HPDE6-E6E7 (cell line): ENCODE measurements at regions not wholly inside any gene's neighbourhood (a gene's known extent, or its start where the extent isn't known, plus 50 kb on each side); places are given as distances from the start of the nearest gene placed in this dataset.

ENCODE experiments used
- DNase-seq: peaks from one replicate; pipeline ENCODE4 v3.0.0; 2011; ENCODE audit warnings: missing footprints; ENCODE audit errors: extremely low spot score

- DNase-seq: no peak
These were observed 70.5 kb upstream of the WIPF1 start for GRCh38 chr2:174668075-174668474.

- no peak for DNase-seq
These were observed 69.8 kb upstream of the WIPF1 start for GRCh38 chr2:174667250-174667860.

DNA sequence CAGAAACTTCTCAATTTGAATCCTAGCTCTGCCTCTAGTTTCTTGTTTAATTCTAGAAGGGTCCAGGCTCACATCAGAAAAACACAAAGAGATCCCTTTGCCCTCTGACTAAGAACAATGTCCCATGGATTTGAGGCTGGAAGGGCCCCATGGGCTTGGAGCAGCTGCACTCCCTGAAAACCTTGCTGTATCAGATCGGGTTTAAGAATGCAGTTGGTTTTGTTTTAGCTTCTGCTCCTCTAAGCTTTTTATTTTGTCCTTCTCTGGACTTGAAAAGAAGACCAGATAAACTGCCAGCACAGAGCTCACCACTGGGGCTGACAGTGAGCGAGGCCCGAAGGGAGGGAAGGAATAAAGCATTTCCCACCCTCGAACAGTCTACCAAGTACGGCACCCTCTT, 69.2 kb upstream of the WIPF1 start:
- no peak for DNase-seq

- no peak for DNase-seq
These were observed 68.7 kb upstream of the WIPF1 start for GRCh38 chr2:174666312-174666711.

- DNase-seq: no peak
These were observed 66.6 kb upstream of the WIPF1 start for GRCh38 chr2:174664084-174664759.

DNA sequence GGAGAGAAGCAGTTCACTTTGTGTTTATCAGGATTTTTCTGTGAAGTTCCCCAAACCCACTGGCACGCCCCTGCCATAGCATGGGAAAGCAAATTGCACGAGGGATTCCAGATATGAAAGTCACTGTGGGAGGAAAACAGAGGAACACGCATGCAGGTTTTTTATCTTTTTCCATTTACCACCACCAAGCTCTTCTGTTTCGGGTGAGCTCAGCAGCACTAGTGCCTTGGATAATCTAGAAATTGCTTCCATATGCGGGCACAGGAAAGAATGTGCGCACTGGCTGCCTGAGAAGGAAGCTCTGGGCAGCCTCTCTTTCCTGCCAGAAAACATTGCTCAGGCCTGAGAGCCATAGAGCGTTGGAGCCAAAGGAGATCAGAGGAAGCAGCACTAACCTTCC, 65.9 kb upstream of the WIPF1 start:
- no peak for DNase-seq

- no peak for DNase-seq
These were observed 65.3 kb upstream of the WIPF1 start for GRCh38 chr2:174662859-174663258.

DNA sequence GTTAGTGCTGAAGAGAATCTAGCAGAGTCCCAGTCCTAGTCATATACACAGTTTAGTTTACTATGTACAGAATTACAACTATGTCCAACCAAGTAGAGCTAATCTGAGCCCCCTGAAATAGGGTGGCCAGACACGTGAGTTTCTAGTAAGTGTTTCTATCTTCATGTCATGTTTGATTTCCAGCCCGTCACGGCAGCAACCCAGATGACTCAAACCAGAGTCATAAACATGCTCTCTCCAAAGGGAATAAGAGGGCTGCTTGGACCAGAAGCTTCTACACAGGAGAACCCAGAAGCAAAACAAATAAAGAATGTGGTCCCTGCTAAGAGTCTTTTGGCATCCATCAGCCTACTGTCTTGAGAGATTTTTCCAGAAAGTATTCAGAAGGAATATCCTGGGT, 64.9 kb upstream of the WIPF1 start:
- DNase-seq: no peak

DNA sequence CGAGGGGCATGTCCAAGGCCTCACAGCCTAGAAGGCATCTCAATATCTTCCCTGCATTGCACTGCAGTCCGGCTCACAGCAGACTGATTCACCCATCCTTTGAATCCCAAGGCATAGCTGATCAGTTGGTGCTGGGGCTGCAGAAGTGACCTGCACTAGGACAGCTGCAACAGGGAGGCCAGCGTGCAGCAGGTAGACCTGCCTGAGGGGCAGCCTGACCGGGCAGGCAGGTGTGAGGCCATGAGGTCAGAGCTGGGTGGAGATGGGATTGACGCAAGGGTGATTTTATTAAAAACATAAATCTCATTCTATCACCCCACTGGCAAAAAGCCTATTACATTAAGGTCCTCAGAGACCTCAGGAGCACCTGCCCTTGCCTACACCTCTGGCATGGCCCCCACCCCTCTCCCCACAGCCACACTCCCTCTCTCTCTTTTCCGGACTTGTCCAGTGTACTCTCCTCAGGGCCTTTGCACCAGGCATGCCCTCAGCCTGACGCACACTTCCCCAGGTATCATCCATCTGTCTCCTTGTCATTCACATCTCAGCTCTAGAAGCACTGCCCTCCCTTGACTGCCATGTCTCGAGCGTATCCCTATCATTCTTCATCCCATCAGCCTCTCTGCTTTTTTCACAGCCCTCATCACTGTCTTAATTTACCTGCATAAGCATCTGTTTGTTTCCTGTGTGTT, 63.5 kb upstream of the WIPF1 start:
- DNase-seq: no peak

- no peak for DNase-seq
These were observed 61.7 kb upstream of the WIPF1 start for GRCh38 chr2:174659069-174659900.

- no peak for DNase-seq
These were observed 59.1 kb upstream of the WIPF1 start for GRCh38 chr2:174656676-174657176.

GRCh38 chr2:174656035-174656434, 58.4 kb upstream of the WIPF1 start:
- no peak for DNase-seq

GRCh38 chr2:174654419-174654941, 56.9 kb upstream of the WIPF1 start:
- DNase-seq: no peak

GRCh38 chr2:174648896-174649295, 51.3 kb upstream of the WIPF1 start:
- no peak for DNase-seq
